CD4-positive, alpha-beta T cell treated with Interleukin-15 for 4 hours (primary cell): ENCODE measurements at regions not wholly inside any gene's neighbourhood (a gene's known extent, or its start where the extent isn't known, plus 50 kb on each side); places are given as distances from the start of the nearest gene placed in this dataset.
A peak's percentile ranks its signal among the peaks of the same experiment; 100 is the strongest.

Source experiments
- DNase-seq: peaks from one replicate; pipeline ENCODE4 v3.0.0-alpha.2; 2020; ENCODE audit warnings: low spot score

- DNase-seq, result no peak
Observed at GRCh38 chr13:39233519-39233918, 195.3 kb downstream of the NHLRC3 start.

- no peak for DNase-seq
Observed at GRCh38 chr13:39244561-39245230, 206.4 kb downstream of the NHLRC3 start.

- DNase-seq, result no peak
Observed at GRCh38 chr13:39245688-39246087, 207.4 kb downstream of the NHLRC3 start.

GRCh38 chr13:39249982-39250381 lies 211.7 kb downstream of the NHLRC3 start:
- no peak for DNase-seq

GRCh38 chr13:39250440-39250839 lies 212.2 kb downstream of the NHLRC3 start:
- DNase-seq, result no peak

GRCh38 chr13:39251340-39251739 lies 213.1 kb downstream of the NHLRC3 start:
- no peak for DNase-seq

- no peak for DNase-seq
Observed at GRCh38 chr13:39253774-39254173, 215.5 kb downstream of the NHLRC3 start.

- DNase-seq, result no peak
Observed at GRCh38 chr13:39254601-39255000, 216.3 kb downstream of the NHLRC3 start.

GRCh38 chr13:39257642-39258041 lies 219.4 kb downstream of the NHLRC3 start:
- no peak for DNase-seq

GRCh38 chr13:39259371-39260140 lies 221.3 kb downstream of the NHLRC3 start:
- no peak for DNase-seq

- DNase-seq, result peak; percentile 14
Observed at GRCh38 chr13:39263033-39263432, 224.8 kb downstream of the NHLRC3 start.

- no peak for DNase-seq
Observed at GRCh38 chr13:39263531-39263930, 225.3 kb downstream of the NHLRC3 start.

GRCh38 chr13:39266426-39266825 lies 228.2 kb downstream of the NHLRC3 start:
- DNase-seq, result no peak

GRCh38 chr13:39268398-39268797 lies 230.1 kb downstream of the NHLRC3 start:
- no peak for DNase-seq

- no peak for DNase-seq
Observed at GRCh38 chr13:39269004-39269403, 230.7 kb downstream of the NHLRC3 start.

- DNase-seq, result no peak
Observed at GRCh38 chr13:39269411-39269810, 231.2 kb downstream of the NHLRC3 start.

- DNase-seq, result no peak
Observed at GRCh38 chr13:39272994-39273393, 234.7 kb downstream of the NHLRC3 start.

- no peak for DNase-seq
Observed at GRCh38 chr13:39273953-39274738, 235.9 kb downstream of the NHLRC3 start.

GRCh38 chr13:39274739-39275325 lies 236.6 kb downstream of the NHLRC3 start:
- DNase-seq, result no peak

- no peak for DNase-seq
Observed at GRCh38 chr13:39279077-39279476, 240.8 kb downstream of the NHLRC3 start.

- DNase-seq, result no peak
Observed at GRCh38 chr13:39281539-39282150, 243.4 kb downstream of the NHLRC3 start.

GRCh38 chr13:39282400-39282972 lies 244.2 kb downstream of the NHLRC3 start:
- no peak for DNase-seq
